ENCODE measurements at regions not wholly inside any gene's neighbourhood (a gene's known extent, or its start where the extent isn't known, plus 50 kb on each side); places are given as distances from the start of the nearest gene placed in this dataset.

DNA sequence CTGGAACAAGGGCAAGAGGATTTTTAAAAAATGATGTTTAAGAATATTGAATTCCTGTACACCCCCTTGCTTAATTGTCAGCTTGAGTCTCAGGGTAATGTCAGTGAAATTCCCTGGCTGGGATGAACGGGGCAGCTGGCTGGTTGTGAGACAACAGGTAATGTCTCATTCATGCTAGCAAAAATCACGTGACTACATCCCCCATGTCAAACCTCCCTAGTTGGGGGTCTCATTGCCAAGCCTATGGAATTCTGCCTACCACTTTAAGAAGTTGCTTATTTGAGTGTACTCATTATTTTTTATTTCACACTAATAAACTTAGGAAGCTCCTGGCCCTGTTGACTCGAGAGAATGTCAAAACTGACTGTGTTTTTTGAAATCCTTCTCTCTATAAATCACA is 218.3 kb downstream of the ICOS start:
- TF ChIP-seq, protein P1, sequence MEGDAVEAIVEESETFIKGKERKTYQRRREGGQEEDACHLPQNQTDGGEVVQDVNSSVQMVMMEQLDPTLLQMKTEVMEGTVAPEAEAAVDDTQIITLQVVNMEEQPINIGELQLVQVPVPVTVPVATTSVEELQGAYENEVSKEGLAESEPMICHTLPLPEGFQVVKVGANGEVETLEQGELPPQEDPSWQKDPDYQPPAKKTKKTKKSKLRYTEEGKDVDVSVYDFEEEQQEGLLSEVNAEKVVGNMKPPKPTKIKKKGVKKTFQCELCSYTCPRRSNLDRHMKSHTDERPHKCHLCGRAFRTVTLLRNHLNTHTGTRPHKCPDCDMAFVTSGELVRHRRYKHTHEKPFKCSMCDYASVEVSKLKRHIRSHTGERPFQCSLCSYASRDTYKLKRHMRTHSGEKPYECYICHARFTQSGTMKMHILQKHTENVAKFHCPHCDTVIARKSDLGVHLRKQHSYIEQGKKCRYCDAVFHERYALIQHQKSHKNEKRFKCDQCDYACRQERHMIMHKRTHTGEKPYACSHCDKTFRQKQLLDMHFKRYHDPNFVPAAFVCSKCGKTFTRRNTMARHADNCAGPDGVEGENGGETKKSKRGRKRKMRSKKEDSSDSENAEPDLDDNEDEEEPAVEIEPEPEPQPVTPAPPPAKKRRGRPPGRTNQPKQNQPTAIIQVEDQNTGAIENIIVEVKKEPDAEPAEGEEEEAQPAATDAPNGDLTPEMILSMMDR (IDR thresholded peaks at IDR 0.05), result no peak
- 88 to 90% methylated on average over 3 of the region's 3 CpGs for WGBS, 2 donors
- no peaks in the 10 kb centered on the region for H3K27me3 ChIP-seq
- DNase-seq, result no peak
- H3K36me3 ChIP-seq, result no peaks in the 10 kb centered on the region
- H3K27ac ChIP-seq, result no peak overlapping the region
- H3K9me3 ChIP-seq, result peaks cover 0 to 12% (median 0%) of the 10 kb centered on the region in 11 donors
- H3K4me1 ChIP-seq, result peaks cover 0 to 19% (median 12%) of the 10 kb centered on the region in 9 donors
- intact Hi-C loops (cut with DNase I), result no loop called here
- no peak overlapping the region for H3K4me3 ChIP-seq
- no peak for ATAC-seq

DNA sequence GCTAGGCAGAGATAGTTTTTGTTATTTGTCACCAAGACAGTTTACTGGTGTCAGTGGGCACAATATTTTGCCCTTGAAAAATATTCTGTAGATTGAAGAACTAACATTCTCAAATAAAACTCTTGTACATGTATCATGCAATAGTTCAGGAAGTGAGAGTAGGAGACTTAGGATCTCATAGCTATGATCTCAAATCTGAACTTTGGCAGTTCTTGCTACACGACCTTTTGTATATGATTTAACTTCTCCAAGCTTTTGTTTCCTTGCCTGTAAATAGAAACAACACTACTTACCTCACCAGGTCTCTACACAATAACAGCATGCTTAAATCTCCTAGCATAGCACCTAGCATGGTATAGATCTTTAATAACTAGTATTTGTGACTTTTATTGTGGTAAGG is 219.9 kb downstream of the ICOS start:
- Histone ChIP-seq H3K4me3 (no peak overlapping the region), H3K4me1 (peaks cover 0 to 19% (median 12%) of the 10 kb centered on the region in 9 donors), H3K27ac (no peak overlapping the region), H3K9me3 (peaks cover 0 to 12% (median 0%) of the 10 kb centered on the region in 11 donors), H3K36me3 (no peaks in the 10 kb centered on the region), H3K27me3 (no peaks in the 10 kb centered on the region)
- ATAC-seq (no peak), DNase-seq (no peak)
- TF ChIP-seq, protein P1 (IDR thresholded peaks at IDR 0.05), result no peak
- intact Hi-C loops (cut with DNase I), result no loop called here
- WGBS, 2 donors, result 72 to 86% methylated on average over 1 of the region's 1 CpG

DNA sequence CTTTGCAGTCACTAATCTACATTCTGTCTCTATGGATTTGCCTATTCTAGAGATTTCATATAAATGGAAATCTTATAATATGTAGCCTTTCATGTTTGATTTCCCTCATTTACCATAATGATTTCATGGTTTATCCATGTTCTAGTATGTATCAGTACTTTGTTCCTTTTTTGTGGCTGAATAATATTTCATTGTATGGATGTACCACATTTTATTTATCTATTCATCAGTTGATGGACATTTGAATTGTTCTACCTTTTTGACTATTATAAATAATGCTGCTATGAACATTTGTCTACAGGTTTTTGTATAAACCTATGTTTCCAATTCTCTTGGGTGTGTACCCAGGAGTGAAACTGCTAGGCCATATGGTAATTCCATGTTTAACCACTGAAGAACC is 221.1 kb downstream of the ICOS start:
- DNase-seq, result no peak
- Histone ChIP-seq H3K27ac (no peak overlapping the region), H3K9me3 (peaks cover 0 to 12% (median 0%) of the 10 kb centered on the region in 11 donors), H3K27me3 (no peaks in the 10 kb centered on the region), H3K4me3 (no peak overlapping the region), H3K4me1 (peaks cover 0 to 8% (median 6%) of the 10 kb centered on the region in 9 donors), H3K36me3 (no peaks in the 10 kb centered on the region)
- intact Hi-C loops (cut with DNase I), result no loop called here
- no peak for ATAC-seq
- TF ChIP-seq, protein P1 (IDR thresholded peaks at IDR 0.05), result no peak

DNA sequence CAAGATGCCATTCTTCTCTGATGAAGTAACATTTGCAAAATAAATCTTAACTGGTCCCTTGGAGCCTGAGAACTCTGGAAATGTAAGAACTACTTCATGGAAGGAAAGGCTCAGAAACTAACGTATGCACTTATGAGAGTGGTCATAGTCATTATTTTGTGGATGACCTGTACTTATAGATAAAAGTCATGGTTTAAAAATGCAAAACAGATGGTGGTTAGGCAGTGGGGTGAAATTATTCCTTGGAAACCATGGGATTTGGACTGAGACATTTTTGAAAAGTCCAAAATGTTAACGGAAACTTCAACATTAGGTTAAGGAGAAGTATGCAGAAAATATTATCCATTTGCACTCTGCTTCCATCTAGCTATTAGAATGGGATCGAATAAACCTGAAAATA is 223.0 kb downstream of the ICOS start:
- TF ChIP-seq, protein P1 (IDR thresholded peaks at IDR 0.05), result no peak
- Histone ChIP-seq H3K4me1 (no peaks in the 10 kb centered on the region), H3K36me3 (no peaks in the 10 kb centered on the region), H3K9me3 (peaks cover 0 to 17% (median 0%) of the 10 kb centered on the region in 11 donors), H3K27me3 (no peaks in the 10 kb centered on the region), H3K4me3 (no peak overlapping the region), H3K27ac (no peak overlapping the region)
- intact Hi-C loops (cut with DNase I), result no loop called here
- DNase-seq (no peak), ATAC-seq (no peak)
- 72 to 78% methylated on average over 3 of the region's 3 CpGs for WGBS, 2 donors

DNA sequence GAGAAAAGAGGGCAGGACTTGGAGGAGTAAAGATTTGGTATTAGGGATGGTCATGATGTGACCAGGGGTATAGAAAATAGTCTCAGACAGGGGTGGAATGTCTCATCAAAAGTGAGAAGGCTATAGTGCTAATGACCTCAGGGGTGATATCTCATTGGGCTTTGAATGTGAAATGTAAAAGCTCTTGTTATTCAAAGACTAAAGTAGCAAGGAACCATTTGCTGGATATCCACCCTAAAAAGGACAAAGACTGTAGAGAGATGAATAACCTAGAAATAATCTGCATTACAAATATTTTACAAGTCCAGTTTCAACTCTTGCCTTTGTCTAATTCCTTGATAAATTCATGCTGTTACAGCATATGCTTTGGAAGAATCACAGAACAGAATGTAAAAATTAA is 224.4 kb downstream of the ICOS start:
- H3K27ac ChIP-seq, result no peak overlapping the region
- no peaks in the 10 kb centered on the region for H3K36me3 ChIP-seq
- intact Hi-C loops (cut with DNase I), result no loop called here
- no peaks in the 10 kb centered on the region for H3K4me1 ChIP-seq
- DNase-seq, result no peak
- ATAC-seq, result no peak
- peaks cover 0 to 17% (median 0%) of the 10 kb centered on the region in 11 donors for H3K9me3 ChIP-seq
- H3K4me3 ChIP-seq, result no peak overlapping the region
- H3K27me3 ChIP-seq, result no peaks in the 10 kb centered on the region
- TF ChIP-seq, protein P1 (IDR thresholded peaks at IDR 0.05), result no peak

All from heart right ventricle (tissue), 16 donors.